ENCODE measurements at regions not wholly inside any gene's neighbourhood (a gene's known extent, or its start where the extent isn't known, plus 50 kb on each side); places are given as distances from the start of the nearest gene placed in this dataset.

DNA sequence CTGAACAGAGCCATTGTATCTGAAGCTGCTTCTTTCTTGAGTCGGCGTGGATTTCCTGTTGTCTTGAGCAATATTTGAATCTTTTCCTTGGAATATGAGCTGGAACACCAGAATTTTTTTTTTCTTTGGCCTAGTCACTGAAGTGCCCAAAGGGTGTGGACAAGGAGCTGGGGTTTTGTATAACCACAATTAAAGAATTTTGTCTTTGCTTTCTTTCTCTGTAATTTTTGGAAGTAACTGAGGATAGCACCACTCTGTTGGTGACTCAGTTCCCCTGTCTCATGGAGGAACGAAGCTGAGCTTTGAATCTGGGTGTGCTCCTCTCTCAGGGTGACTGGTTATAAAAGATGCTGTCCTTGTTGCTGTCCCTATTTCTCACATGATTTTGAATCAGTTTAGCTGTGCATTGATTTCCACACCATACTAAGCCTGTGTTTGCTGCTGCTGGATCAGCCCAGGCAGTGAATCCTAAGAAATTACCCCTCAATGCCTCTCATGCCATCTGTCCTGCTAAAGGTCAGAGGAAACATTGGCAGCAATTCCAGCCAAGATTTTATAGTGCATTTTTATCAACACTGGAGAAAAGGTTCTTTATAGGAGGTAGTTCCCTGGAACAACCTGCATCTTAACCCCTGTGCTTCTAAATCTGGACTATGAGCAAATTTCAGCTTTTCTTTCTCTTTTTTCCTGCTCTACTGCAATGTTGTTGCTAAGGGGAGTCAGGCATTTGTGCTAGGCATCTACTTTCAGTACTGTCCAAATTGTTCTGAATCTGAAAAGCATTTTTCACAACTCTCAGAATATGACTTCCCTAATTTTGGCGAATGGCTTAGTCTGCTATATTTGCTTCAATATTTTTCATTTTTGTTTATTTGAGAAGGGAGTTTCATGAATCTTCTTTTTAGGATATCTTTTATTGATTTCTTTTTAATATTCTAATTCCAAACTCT lies 540.8 kb downstream of the SOX6 start:
- H3K27ac ChIP-seq, result peak overlapping the region; percentile 50
- DNase-seq (ENCODE audit: low spot score), result no peak
- TF ChIP-seq, protein P1, sequence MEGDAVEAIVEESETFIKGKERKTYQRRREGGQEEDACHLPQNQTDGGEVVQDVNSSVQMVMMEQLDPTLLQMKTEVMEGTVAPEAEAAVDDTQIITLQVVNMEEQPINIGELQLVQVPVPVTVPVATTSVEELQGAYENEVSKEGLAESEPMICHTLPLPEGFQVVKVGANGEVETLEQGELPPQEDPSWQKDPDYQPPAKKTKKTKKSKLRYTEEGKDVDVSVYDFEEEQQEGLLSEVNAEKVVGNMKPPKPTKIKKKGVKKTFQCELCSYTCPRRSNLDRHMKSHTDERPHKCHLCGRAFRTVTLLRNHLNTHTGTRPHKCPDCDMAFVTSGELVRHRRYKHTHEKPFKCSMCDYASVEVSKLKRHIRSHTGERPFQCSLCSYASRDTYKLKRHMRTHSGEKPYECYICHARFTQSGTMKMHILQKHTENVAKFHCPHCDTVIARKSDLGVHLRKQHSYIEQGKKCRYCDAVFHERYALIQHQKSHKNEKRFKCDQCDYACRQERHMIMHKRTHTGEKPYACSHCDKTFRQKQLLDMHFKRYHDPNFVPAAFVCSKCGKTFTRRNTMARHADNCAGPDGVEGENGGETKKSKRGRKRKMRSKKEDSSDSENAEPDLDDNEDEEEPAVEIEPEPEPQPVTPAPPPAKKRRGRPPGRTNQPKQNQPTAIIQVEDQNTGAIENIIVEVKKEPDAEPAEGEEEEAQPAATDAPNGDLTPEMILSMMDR (conservative IDR thresholded peaks at IDR 0.05; ENCODE audit: low read depth), result no peak
- ChIA-PET CTCF (interaction anchor here (0.6 kb wide), 1 partner anchor 129 kb away, joined by 3 read pairs; no protein-coding TSS in a partner anchor), POLR2A (ENCODE audit: low non-redundant PET) (no interaction called here)

DNA sequence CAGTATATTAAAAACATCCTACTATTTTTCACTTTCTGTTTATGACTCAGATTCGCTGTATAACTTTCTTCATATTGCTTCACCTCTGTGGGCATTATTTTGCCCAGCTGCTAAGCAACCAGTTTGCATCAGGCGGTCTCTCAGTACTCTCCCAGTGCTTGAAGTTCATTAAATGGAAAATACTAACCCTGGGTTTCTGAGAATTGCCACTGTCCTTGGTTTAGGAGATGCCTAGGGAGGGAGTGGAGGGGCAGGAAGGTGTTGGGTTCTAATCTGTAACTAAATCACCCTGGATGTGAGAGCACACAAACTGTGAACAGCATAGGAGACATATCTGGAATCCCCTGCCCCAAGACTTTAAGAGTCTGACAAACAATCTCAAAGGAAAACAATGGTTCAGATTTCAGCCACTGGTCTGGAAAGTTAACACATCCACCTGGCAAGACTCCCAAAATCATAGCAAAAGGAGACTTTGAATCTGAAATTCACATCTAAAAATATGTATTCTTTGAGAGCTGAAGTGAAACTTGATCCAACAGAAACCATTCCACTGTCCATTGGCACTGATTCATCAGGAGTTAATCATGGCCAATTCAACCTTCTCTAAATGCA lies 540.0 kb downstream of the SOX6 start:
- TF ChIP-seq, protein P1 (conservative IDR thresholded peaks at IDR 0.05; ENCODE audit: low read depth), result no peak
- CTCF ChIA-PET, result no interaction called here
- DNase-seq (ENCODE audit: low spot score), result peak; percentile 72
- POLR2A ChIA-PET (ENCODE audit: low non-redundant PET), result no interaction called here
- peak overlapping the region; percentile 85 for H3K27ac ChIP-seq

DNA sequence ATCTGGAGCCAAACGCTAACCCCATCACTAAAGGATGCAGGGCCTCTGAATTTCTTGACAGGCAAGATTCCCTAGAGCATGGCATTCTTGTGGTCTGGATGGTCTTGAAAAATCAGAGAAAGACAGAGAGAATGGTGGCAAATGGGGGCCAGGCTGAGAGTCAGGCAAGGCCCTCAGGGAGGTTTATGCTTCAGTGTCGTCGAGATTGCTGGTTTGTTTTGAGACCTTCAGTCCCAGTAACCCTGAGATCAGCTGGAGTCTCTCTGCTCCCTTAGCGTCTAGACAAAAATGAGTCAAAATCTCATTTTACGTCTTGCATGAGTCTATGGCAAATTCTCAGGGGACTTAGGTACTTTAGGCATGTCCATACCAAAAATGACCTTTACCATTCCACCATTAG lies 539.3 kb downstream of the SOX6 start:
- peak overlapping the region; percentile 85 for H3K27ac ChIP-seq
- DNase-seq (ENCODE audit: low spot score), result no peak
- ChIA-PET CTCF (interaction anchor here (0.5 to 0.7 kb wide), 2 partner anchors 9 to 1512 kb away, joined by 3 to 4 read pairs; no protein-coding TSS in a partner anchor), POLR2A (ENCODE audit: low non-redundant PET) (no interaction called here)
- TF ChIP-seq, protein P1 (conservative IDR thresholded peaks at IDR 0.05; ENCODE audit: low read depth), result no peak

DNA sequence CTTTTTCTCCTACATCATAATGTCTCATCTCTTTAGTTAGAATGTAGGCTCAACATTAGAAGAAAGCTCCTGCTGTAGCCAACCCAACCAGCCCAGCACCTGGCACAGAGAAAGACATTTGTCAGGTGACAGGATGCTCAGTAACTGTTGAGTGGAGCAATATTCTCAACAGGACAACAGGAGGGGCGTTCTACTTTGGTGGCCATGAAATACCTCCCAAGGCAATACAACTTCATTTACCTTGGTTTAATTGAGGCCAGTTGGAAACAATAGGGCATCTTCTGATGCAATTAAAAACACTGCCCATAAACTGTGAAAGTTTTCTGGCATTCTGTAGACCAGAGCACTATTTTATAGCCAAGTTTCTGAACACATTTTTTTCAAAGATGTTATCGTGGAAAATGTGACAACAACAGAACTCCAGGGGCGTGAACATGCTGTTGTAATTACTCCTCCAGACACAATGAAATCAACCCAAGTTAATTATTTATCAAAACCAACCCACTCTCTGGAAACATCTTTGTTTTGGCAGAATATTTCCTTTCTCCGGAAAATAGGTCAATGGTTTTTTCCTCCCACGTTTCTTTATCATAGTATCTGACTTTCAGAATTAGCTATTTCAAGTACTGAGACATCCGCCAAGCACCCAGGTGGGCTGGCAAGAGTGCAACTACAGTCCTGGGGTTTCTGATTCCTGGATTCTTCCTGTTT lies 538.1 kb downstream of the SOX6 start:
- POLR2A ChIA-PET (ENCODE audit: low non-redundant PET), result no interaction called here
- TF ChIP-seq, protein P1 (conservative IDR thresholded peaks at IDR 0.05; ENCODE audit: low read depth), result no peak
- no peak overlapping the region for H3K27ac ChIP-seq
- DNase-seq (ENCODE audit: low spot score), result no peak
- CTCF ChIA-PET, result interaction anchor here (0.9 kb wide), 1 partner anchor 59 kb away, joined by 3 read pairs; no protein-coding TSS in a partner anchor

DNA sequence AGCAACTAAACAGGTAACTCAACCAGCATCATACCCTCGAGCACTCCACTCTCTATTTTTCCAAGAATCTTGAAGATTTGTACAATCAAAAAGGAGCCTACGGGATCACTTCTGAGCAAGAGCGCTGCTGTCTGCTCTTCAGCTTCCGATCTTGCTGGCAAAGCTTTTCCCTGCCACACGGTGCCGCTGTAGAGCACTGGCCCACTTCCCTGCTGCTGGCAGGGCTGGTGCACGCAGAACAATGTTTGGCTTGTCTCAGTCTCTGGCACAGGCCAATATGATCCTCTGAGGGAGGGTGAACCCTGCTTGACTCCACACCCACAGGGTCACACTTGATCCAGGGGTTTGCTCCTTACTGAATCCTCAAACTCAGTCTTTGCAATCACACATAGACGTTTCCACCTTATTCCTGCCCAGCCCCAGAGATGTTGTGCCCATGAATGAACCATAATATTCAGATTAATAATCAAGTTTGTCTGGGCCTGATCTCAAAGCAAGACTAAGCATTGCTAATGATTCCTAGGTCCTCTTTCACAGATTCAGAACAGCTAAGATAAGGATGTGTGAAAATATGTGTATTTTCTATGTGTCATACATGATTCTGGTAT lies 536.6 kb downstream of the SOX6 start:
- CTCF ChIA-PET, result interaction anchor here (0.5 to 1.8 kb wide), 13 partner anchors 9 to 1324 kb away, joined by 3 to 17 read pairs (median 4); no protein-coding TSS in a partner anchor
- DNase-seq (ENCODE audit: low spot score), result peak; percentile 33
- TF ChIP-seq, protein P1 (conservative IDR thresholded peaks at IDR 0.05; ENCODE audit: low read depth), result peak; percentile 63
- POLR2A ChIA-PET (ENCODE audit: low non-redundant PET), result no interaction called here
- no peak overlapping the region for H3K27ac ChIP-seq

Measured in RWPE1 (cell line).